ENCODE measurements at regions not wholly inside any gene's neighbourhood (a gene's known extent, or its start where the extent isn't known, plus 50 kb on each side); places are given as distances from the start of the nearest gene placed in this dataset.

- TF ChIP-seq REST (IDR thresholded peaks at IDR 0.05; ENCODE audit: insufficient read depth in 1 of 2, low read depth in 2 of 2, low read length in 2 of 2): no peak
- TF ChIP-seq TAF1 (IDR thresholded peaks at IDR 0.05; ENCODE audit: borderline replicate concordance, insufficient read depth, low read length): no peak
- no peak for TF ChIP-seq POLR2AphosphoS5 (IDR thresholded peaks at IDR 0.05; ENCODE audit: low read depth, low read length)
- no peak for TF ChIP-seq FOXP2 (optimal IDR thresholded peaks at IDR 0.05; ENCODE audit: borderline replicate concordance, extremely low read depth, extremely low read length, insufficient read depth)
- no peak for TF ChIP-seq SIN3A (IDR thresholded peaks at IDR 0.05; ENCODE audit: borderline replicate concordance, insufficient read depth, low read length)
These were observed 221.9 kb upstream of the CDH4 start for GRCh38 chr20:61030130-61030529.

Data from PFSK-1 (cell line).